HG03095 (cell line): ENCODE measurements at regions not wholly inside any gene's neighbourhood (a gene's known extent, or its start where the extent isn't known, plus 50 kb on each side); places are given as distances from the start of the nearest gene placed in this dataset.
"Not testable (repeated sequence)": the region's sequence is repeated elsewhere in the genome, so short reads cannot be mapped to it uniquely, and the experiment has no call there.

Source experiments
- ATAC-seq: cut with Tn5 transposase; IDR thresholded peaks from one replicate; pipeline ENCODE4 v1.9.1; 2021; ENCODE audit warnings: moderate library complexity; ENCODE audit not compliant: unreplicated experiment

GRCh38 chrX:122004127-122004526 lies 956.7 kb downstream of the GLUD2 start:
- ATAC-seq: no peak

GRCh38 chrX:122026665-122027064 lies 979.3 kb downstream of the GLUD2 start:
- ATAC-seq: no peak

- ATAC-seq: no peak
Measured at GRCh38 chrX:122046226-122046625, 998.8 kb downstream of the GLUD2 start.

- no peak for ATAC-seq
Measured at GRCh38 chrX:122046815-122047214, 999.4 kb downstream of the GLUD2 start.

GRCh38 chrX:122047261-122047660 lies 999.9 kb downstream of the GLUD2 start:
- ATAC-seq: no peak

- no peak for ATAC-seq
Measured at GRCh38 chrX:122055460-122055859, 1008.0 kb downstream of the GLUD2 start.

GRCh38 chrX:122055979-122056715 lies 1008.7 kb downstream of the GLUD2 start:
- ATAC-seq: no peak

- ATAC-seq: no peak
Measured at GRCh38 chrX:122076241-122076640, 1028.8 kb downstream of the GLUD2 start.

- ATAC-seq: no peak
Measured at GRCh38 chrX:122078079-122078478, 1030.7 kb downstream of the GLUD2 start.

- no peak for ATAC-seq
Measured at GRCh38 chrX:122087341-122087740, 1039.9 kb downstream of the GLUD2 start.

GRCh38 chrX:122091571-122091970 lies 1044.2 kb downstream of the GLUD2 start:
- no peak for ATAC-seq

- no peak for ATAC-seq
Measured at GRCh38 chrX:122092360-122092759, 1045.0 kb downstream of the GLUD2 start.

GRCh38 chrX:122092978-122093377 lies 1045.6 kb downstream of the GLUD2 start:
- ATAC-seq: no peak

- ATAC-seq: no peak
Measured at GRCh38 chrX:122094611-122095010, 1047.2 kb downstream of the GLUD2 start.

GRCh38 chrX:122113376-122113775 lies 1066.0 kb downstream of the GLUD2 start:
- no peak for ATAC-seq

GRCh38 chrX:122113896-122114295 lies 1066.5 kb downstream of the GLUD2 start:
- ATAC-seq: no peak

- no peak for ATAC-seq
Measured at GRCh38 chrX:122115604-122116003, 1068.2 kb downstream of the GLUD2 start.

- ATAC-seq: no peak
Measured at GRCh38 chrX:122119361-122119760, 1064.7 kb upstream of the GRIA3 start.

- no peak for ATAC-seq
Measured at GRCh38 chrX:122122274-122122673, 1061.8 kb upstream of the GRIA3 start.

GRCh38 chrX:122133478-122133877 lies 1050.6 kb upstream of the GRIA3 start:
- no peak for ATAC-seq

- ATAC-seq: no peak
Measured at GRCh38 chrX:122134291-122134690, 1049.8 kb upstream of the GRIA3 start.

- ATAC-seq: no peak
Measured at GRCh38 chrX:122135070-122135469, 1049.0 kb upstream of the GRIA3 start.

- not testable (repeated sequence) for ATAC-seq
Measured at GRCh38 chrX:122140219-122140618, 1043.9 kb upstream of the GRIA3 start.
